HEK293 (cell line): ENCODE measurements at regions not wholly inside any gene's neighbourhood (a gene's known extent, or its start where the extent isn't known, plus 50 kb on each side); places are given as distances from the start of the nearest gene placed in this dataset.
A peak's percentile ranks its signal among the peaks of the same experiment; 100 is the strongest.

ENCODE experiments used
- CTCF ChIA-PET: fragments of 350-600 bp; formaldehyde crosslinking; extraction: SDS; loops from one replicate; lab custom pipeline; 2021; ENCODE audit warnings: antibody characterized with exemption; lab: Yijun Ruan, JAX
- POLR2A ChIA-PET: fragments of 300-600 bp; formaldehyde crosslinking; extraction: SDS; loops from one replicate; lab custom pipeline; 2020; ENCODE audit warnings: antibody characterized with exemption, inconsistent platforms; lab: Yijun Ruan, JAX
- H3K27ac ChIP-seq: fragments of 200-500 bp; sonication (Bioruptor generic); 2 replicates; pipeline ENCODE4 v1.5.1; 2014; ENCODE audit warnings: low read depth, low read length, control low read depth, inconsistent platforms; ENCODE audit errors: extremely low read depth
- H3K36me3 ChIP-seq, 2 experiments: fragments of 200-500 bp in 1 of 2; sonication (Bioruptor generic) in 1 of 2; 1 replicate in 1 of 2; 2 replicates in 1 of 2; pipeline ENCODE4 v1.5.1; 2014 to 2017; ENCODE audit warnings: inconsistent platforms in 2 of 2, low read length in 2 of 2; ENCODE audit not compliant: control insufficient read depth in 2 of 2, insufficient read depth in 1 of 2
- H3K4me1 ChIP-seq: fragments of 200-500 bp; sonication (Bioruptor generic); 2 replicates; pipeline ENCODE4 v1.5.1; 2014; ENCODE audit warnings: mild to moderate bottlenecking, low read length, inconsistent platforms; ENCODE audit not compliant: control insufficient read depth, insufficient read depth
- H3K4me3 ChIP-seq: 2 replicates; pipeline ENCODE4 v1.5.1; 2011; ENCODE audit warnings: low read depth, mild to moderate bottlenecking, control low read depth, low read length, moderate library complexity
- H3K9me3 ChIP-seq: fragments of 200-500 bp; sonication (Bioruptor generic); 2 replicates; pipeline ENCODE4 v1.5.1; 2014; ENCODE audit warnings: low read depth, low read length, inconsistent platforms; ENCODE audit not compliant: control insufficient read depth, insufficient read depth
- INSM2 ChIP-seq: fragments of 450-650 bp; formaldehyde crosslinking; IDR thresholded peaks from 2 replicates; pipeline ENCODE4 v1.5.1; 2016; ENCODE audit warnings: missing biosample characterization, missing genetic modification characterization
- MZF1 ChIP-seq: fragments of 450-650 bp; formaldehyde crosslinking; IDR thresholded peaks from 2 replicates; pipeline ENCODE4 v1.5.1; 2017; ENCODE audit warnings: missing biosample characterization, missing genetic modification characterization, borderline replicate concordance
- OSR2 ChIP-seq: fragments of 450-650 bp; formaldehyde crosslinking; IDR thresholded peaks from 2 replicates; pipeline ENCODE4 v1.5.1; 2016; ENCODE audit warnings: missing biosample characterization, missing genetic modification characterization
- ZNF155 ChIP-seq: fragments of 450-650 bp; formaldehyde crosslinking; IDR thresholded peaks from 2 replicates; pipeline ENCODE4 v1.5.1; 2016; ENCODE audit warnings: missing biosample characterization, missing genetic modification characterization
- ZNF202 ChIP-seq: fragments of 450-650 bp; formaldehyde crosslinking; IDR thresholded peaks from 2 replicates; pipeline ENCODE4 v1.5.1; 2016; ENCODE audit warnings: missing biosample characterization, missing genetic modification characterization, borderline replicate concordance
- ZNF211 ChIP-seq: fragments of 450-650 bp; formaldehyde crosslinking; IDR thresholded peaks from 2 replicates; pipeline ENCODE4 v1.5.1; 2016; ENCODE audit warnings: low read depth, missing biosample characterization, missing genetic modification characterization
- ZNF214 ChIP-seq: fragments of 450-650 bp; formaldehyde crosslinking; IDR thresholded peaks from 2 replicates; pipeline ENCODE4 v1.5.1; 2017; ENCODE audit warnings: missing biosample characterization, mild to moderate bottlenecking, missing genetic modification characterization, borderline replicate concordance
- ZNF311 ChIP-seq: fragments of 450-650 bp; formaldehyde crosslinking; IDR thresholded peaks from 2 replicates; pipeline ENCODE4 v1.5.1; 2017; ENCODE audit warnings: missing biosample characterization, missing genetic modification characterization, borderline replicate concordance
- ZNF341 ChIP-seq: fragments of 450-650 bp; formaldehyde crosslinking; IDR thresholded peaks from 2 replicates; pipeline ENCODE4; 2016; ENCODE audit warnings: low read depth, missing biosample characterization, missing genetic modification characterization
- ZNF350 ChIP-seq: fragments of 450-650 bp; formaldehyde crosslinking; IDR thresholded peaks from 2 replicates; pipeline ENCODE4 v1.5.0; 2017; ENCODE audit warnings: missing biosample characterization, mild to moderate bottlenecking, missing genetic modification characterization
- ZNF37A ChIP-seq: fragments of 450-650 bp; IDR thresholded peaks from 2 replicates; pipeline ENCODE4 v1.5.1; 2018; ENCODE audit warnings: missing biosample characterization, missing genetic modification characterization
- ZNF473 ChIP-seq: fragments of 450-650 bp; formaldehyde crosslinking; IDR thresholded peaks from 2 replicates; pipeline ENCODE4 v1.5.1; 2017; ENCODE audit warnings: missing biosample characterization, missing genetic modification characterization
- ZNF596 ChIP-seq: fragments of 450-650 bp; IDR thresholded peaks from 2 replicates; pipeline ENCODE4 v1.5.0; 2018; ENCODE audit warnings: missing biosample characterization, mild to moderate bottlenecking, missing genetic modification characterization, moderate library complexity
- ZNF677 ChIP-seq: fragments of 450-650 bp; IDR thresholded peaks from 2 replicates; pipeline ENCODE4 v1.5.0; 2018; ENCODE audit warnings: missing biosample characterization, mild to moderate bottlenecking, missing genetic modification characterization, moderate library complexity
- ZNF776 ChIP-seq: fragments of 450-650 bp; formaldehyde crosslinking; IDR thresholded peaks from 2 replicates; pipeline ENCODE4 v1.5.0; 2017; ENCODE audit warnings: missing biosample characterization, missing genetic modification characterization, borderline replicate concordance
- TF ChIP-seq, protein P1 (sequence below): fragments of 450-650 bp; formaldehyde crosslinking; IDR thresholded peaks from 2 replicates; pipeline ENCODE4 v1.5.1; 2016; ENCODE audit warnings: missing biosample characterization, missing genetic modification characterization
- TF ChIP-seq, protein P2 (sequence below): fragments of 450-650 bp; formaldehyde crosslinking; IDR thresholded peaks from 2 replicates; pipeline ENCODE4 v1.5.1; 2017; ENCODE audit warnings: missing biosample characterization, missing genetic modification characterization

GRCh38 chr6:147751232-147751631 is 242.7 kb downstream of the SAMD5 start:
- H3K4me1 ChIP-seq = no peaks in the 10 kb centered on the region
- CTCF ChIA-PET = no interaction called here
- POLR2A ChIA-PET = no interaction called here
- H3K9me3 ChIP-seq = no peaks in the 10 kb centered on the region
- no peaks in the 10 kb centered on the region for H3K36me3 ChIP-seq
- H3K27ac ChIP-seq = no peak overlapping the region
- TF ChIP-seq ZNF677 (tag by site-specific recombination) = no peak
- TF ChIP-seq, protein P1, sequence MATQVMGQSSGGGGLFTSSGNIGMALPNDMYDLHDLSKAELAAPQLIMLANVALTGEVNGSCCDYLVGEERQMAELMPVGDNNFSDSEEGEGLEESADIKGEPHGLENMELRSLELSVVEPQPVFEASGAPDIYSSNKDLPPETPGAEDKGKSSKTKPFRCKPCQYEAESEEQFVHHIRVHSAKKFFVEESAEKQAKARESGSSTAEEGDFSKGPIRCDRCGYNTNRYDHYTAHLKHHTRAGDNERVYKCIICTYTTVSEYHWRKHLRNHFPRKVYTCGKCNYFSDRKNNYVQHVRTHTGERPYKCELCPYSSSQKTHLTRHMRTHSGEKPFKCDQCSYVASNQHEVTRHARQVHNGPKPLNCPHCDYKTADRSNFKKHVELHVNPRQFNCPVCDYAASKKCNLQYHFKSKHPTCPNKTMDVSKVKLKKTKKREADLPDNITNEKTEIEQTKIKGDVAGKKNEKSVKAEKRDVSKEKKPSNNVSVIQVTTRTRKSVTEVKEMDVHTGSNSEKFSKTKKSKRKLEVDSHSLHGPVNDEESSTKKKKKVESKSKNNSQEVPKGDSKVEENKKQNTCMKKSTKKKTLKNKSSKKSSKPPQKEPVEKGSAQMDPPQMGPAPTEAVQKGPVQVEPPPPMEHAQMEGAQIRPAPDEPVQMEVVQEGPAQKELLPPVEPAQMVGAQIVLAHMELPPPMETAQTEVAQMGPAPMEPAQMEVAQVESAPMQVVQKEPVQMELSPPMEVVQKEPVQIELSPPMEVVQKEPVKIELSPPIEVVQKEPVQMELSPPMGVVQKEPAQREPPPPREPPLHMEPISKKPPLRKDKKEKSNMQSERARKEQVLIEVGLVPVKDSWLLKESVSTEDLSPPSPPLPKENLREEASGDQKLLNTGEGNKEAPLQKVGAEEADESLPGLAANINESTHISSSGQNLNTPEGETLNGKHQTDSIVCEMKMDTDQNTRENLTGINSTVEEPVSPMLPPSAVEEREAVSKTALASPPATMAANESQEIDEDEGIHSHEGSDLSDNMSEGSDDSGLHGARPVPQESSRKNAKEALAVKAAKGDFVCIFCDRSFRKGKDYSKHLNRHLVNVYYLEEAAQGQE (tag by site-specific recombination) = peak; percentile 72; the same call in 1 of the 2 replicates
- H3K4me3 ChIP-seq = no peak overlapping the region

DNA sequence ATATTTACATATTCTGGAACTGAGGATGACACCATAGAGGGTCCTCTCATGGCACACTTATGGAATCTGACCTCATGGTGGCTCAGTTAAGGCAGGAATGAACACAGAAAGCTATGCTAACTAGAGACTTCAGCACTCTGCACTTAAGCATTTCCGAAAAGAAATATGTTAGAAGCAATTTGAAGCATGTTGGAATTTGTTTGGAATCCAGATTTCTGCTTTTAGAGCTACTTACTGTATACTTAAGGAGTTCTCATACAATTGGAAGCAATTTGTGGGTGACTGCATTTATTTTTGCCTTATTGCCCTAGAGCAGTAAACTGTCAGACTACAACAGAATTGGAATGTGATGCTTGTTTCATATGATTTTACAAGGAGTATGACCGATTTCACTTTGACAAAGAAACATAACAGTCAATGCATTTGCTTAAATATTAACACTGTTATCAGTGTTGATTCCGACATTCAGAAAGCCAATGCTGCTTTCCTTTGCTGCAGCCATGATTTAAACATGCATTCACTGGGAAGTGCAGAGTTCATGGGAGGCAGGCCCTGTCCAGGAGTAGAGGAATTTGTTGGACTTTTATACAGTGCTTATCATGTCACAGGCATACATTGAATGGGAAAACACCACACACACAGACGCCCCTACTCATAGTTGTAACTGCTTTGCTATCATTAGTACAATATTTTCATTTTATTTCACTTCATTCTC is 244.4 kb downstream of the SAMD5 start:
- no peak overlapping the region for H3K4me3 ChIP-seq
- H3K36me3 ChIP-seq = no peaks in the 10 kb centered on the region
- TF ChIP-seq ZNF202 (tag by site-specific recombination) = no peak
- H3K9me3 ChIP-seq = no peaks in the 10 kb centered on the region
- POLR2A ChIA-PET = no interaction called here
- H3K27ac ChIP-seq = no peak overlapping the region
- CTCF ChIA-PET = interaction anchor here (0.6 kb wide), 1 partner anchor 118 kb away, joined by 5 read pairs; no protein-coding TSS in a partner anchor
- H3K4me1 ChIP-seq = no peaks in the 10 kb centered on the region

GRCh38 chr6:147755999-147756398 is 247.5 kb downstream of the SAMD5 start:
- H3K36me3 ChIP-seq = no peaks in the 10 kb centered on the region
- H3K27ac ChIP-seq = no peak overlapping the region
- H3K4me3 ChIP-seq = no peak overlapping the region
- no peaks in the 10 kb centered on the region for H3K9me3 ChIP-seq
- TF ChIP-seq MZF1 (tag by site-specific recombination) (no peak), INSM2 (tag by site-specific recombination) (no peak), ZNF311 (tag by site-specific recombination) (no peak), ZNF341 (tag by site-specific recombination) (no peak), ZNF211 (no peak), ZNF596 (no peak), ZNF776 (tag by site-specific recombination) (no peak)
- TF ChIP-seq, all 188 proteins: peak for 0
- ChIA-PET POLR2A (no interaction called here), CTCF (no interaction called here)
- no peaks in the 10 kb centered on the region for H3K4me1 ChIP-seq

GRCh38 chr6:147756891-147757290 is 248.4 kb downstream of the SAMD5 start:
- Histone ChIP-seq H3K27ac (no peak overlapping the region), H3K36me3 (no peaks in the 10 kb centered on the region), H3K9me3 (no peaks in the 10 kb centered on the region), H3K4me3 (no peak overlapping the region), H3K4me1 (no peaks in the 10 kb centered on the region)
- TF ChIP-seq ZNF350 (tag by site-specific recombination) = no peak
- no peak for TF ChIP-seq ZNF473 (tag by site-specific recombination)
- no peak for TF ChIP-seq ZNF214 (tag by site-specific recombination)
- TF ChIP-seq ZNF37A (tag by site-specific recombination) = no peak
- TF ChIP-seq OSR2 = no peak
- TF ChIP-seq ZNF155 = no peak
- TF ChIP-seq, protein P2, sequence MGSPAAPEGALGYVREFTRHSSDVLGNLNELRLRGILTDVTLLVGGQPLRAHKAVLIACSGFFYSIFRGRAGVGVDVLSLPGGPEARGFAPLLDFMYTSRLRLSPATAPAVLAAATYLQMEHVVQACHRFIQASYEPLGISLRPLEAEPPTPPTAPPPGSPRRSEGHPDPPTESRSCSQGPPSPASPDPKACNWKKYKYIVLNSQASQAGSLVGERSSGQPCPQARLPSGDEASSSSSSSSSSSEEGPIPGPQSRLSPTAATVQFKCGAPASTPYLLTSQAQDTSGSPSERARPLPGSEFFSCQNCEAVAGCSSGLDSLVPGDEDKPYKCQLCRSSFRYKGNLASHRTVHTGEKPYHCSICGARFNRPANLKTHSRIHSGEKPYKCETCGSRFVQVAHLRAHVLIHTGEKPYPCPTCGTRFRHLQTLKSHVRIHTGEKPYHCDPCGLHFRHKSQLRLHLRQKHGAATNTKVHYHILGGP (tag by site-specific recombination) = no peak
- ChIA-PET POLR2A (no interaction called here), CTCF (no interaction called here)
